ENCODE measurements at regions not wholly inside any gene's neighbourhood (a gene's known extent, or its start where the extent isn't known, plus 50 kb on each side); places are given as distances from the start of the nearest gene placed in this dataset.

DNA sequence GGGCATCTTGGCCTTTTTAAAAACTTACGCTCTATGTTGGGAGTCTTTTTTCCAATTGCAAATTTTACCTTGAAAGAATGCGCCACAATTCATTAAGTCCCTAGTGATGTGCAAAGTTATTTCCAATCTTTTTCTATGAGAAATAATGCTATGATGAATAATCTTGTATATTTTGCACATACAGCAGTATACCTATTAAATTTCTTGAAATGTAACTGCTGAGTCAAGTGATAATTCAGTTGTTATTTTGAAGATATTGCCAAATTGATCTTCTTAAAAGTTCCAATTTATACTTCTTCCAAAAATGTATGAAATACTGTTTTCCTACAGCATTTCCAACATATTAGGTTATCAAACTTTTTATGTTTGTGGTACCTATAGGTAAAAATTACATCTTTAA, 92.8 kb upstream of the PPP2R2B start:
- no peak for TF ChIP-seq POLR2AphosphoS5 (IDR thresholded peaks at IDR 0.05)
- TF ChIP-seq, protein P1, sequence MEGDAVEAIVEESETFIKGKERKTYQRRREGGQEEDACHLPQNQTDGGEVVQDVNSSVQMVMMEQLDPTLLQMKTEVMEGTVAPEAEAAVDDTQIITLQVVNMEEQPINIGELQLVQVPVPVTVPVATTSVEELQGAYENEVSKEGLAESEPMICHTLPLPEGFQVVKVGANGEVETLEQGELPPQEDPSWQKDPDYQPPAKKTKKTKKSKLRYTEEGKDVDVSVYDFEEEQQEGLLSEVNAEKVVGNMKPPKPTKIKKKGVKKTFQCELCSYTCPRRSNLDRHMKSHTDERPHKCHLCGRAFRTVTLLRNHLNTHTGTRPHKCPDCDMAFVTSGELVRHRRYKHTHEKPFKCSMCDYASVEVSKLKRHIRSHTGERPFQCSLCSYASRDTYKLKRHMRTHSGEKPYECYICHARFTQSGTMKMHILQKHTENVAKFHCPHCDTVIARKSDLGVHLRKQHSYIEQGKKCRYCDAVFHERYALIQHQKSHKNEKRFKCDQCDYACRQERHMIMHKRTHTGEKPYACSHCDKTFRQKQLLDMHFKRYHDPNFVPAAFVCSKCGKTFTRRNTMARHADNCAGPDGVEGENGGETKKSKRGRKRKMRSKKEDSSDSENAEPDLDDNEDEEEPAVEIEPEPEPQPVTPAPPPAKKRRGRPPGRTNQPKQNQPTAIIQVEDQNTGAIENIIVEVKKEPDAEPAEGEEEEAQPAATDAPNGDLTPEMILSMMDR (IDR thresholded peaks at IDR 0.05) = no peak
